GM12878 (cell line): ENCODE measurements at regions not wholly inside any gene's neighbourhood (a gene's known extent, or its start where the extent isn't known, plus 50 kb on each side); places are given as distances from the start of the nearest gene placed in this dataset.

ENCODE experiments used
- ATAC-seq: fragments of 200-7000 bp; cut with Tn5 transposase; 3 replicates; pipeline ENCODE4 v1.9.1; 2020; ENCODE audit warnings: mild to moderate bottlenecking, moderate library complexity
- BruUV-seq: library from RNA; stranded (reverse); fragments of 400-500 nt; replicated peaks from 2 replicates; lab custom pipeline; 2021; lab: Mats Ljungman, UMichigan
- CTCF ChIA-PET: fragments of 300-600 bp; sonication (Branson Sonifier 250); formaldehyde crosslinking; extraction: SDS; loops from one replicate; lab custom pipeline; 2021; ENCODE audit warnings: inconsistent platforms; lab: Yijun Ruan, JAX
- POLR2A ChIA-PET: fragments of 350-600 bp; formaldehyde crosslinking; extraction: SDS; loops from one replicate; lab custom pipeline; 2021; ENCODE audit warnings: inconsistent platforms; lab: Charles Lee
- RAD21 ChIA-PET: fragments of 300-600 bp; sonication (Branson Sonifier 250); formaldehyde crosslinking; loops from one replicate; lab custom pipeline; 2023; ENCODE audit warnings: antibody characterized with exemption; ENCODE audit not compliant: unreplicated experiment; lab: Charles Lee
- SMC1A ChIA-PET: fragments of 300-600 bp; sonication (Branson Sonifier 250); formaldehyde crosslinking; loops from one replicate; lab custom pipeline; 2023; ENCODE audit not compliant: unreplicated experiment, uncharacterized antibody; lab: Charles Lee
- DNase-seq: peaks from one replicate; pipeline ENCODE4 v3.0.0-alpha.2; 2011; ENCODE audit warnings: low read depth, low spot score
- FAIRE-seq: peaks from 3 replicates; lab custom pipeline; 2011; peaks lifted over from hg19 to GRCh38; lab: Jason Lieb, UNC
- H2AFZ ChIP-seq: 2 replicates; pipeline ENCODE4 v1.6.0; 2011; ENCODE audit warnings: low read depth, low read length, control low read depth; ENCODE audit not compliant: control insufficient read depth
- H3K27ac ChIP-seq: 2 replicates; pipeline ENCODE4 v1.5.1; 2011; ENCODE audit warnings: control low read depth; ENCODE audit not compliant: control insufficient read depth, insufficient read depth
- H3K27me3 ChIP-seq, 2 experiments: replicated peaks in 1 of 2; 2 replicates each; pipeline versions ENCODE4 v1.6.0 to v1.6.1; 2011; ENCODE audit warnings: low read length in 1 of 2; ENCODE audit not compliant: control insufficient read depth in 2 of 2, insufficient read depth in 2 of 2
- H3K36me3 ChIP-seq, 2 experiments: 2 replicates each; pipeline ENCODE4 v1.5.1; 2011; ENCODE audit warnings: low read length in 1 of 2; ENCODE audit not compliant: control insufficient read depth in 2 of 2, insufficient read depth in 2 of 2
- H3K4me1 ChIP-seq: 2 replicates; pipeline ENCODE4 v1.6.1; 2011; ENCODE audit warnings: mild to moderate bottlenecking, low read length, moderate library complexity, mixed read lengths; ENCODE audit not compliant: control insufficient read depth, insufficient read depth
- H3K4me2 ChIP-seq: 2 replicates; pipeline ENCODE4 v1.6.0; 2011; ENCODE audit warnings: control low read depth; ENCODE audit not compliant: control insufficient read depth, insufficient read depth
- H3K4me3 ChIP-seq: fragments of 200-600 bp; sonication (generic); 2 replicates; pipeline ENCODE4 v1.5.1; 2016
- H3K79me2 ChIP-seq: 2 replicates; pipeline ENCODE4 v1.6.0; 2011; ENCODE audit warnings: low read length; ENCODE audit not compliant: control insufficient read depth, insufficient read depth
- H3K9ac ChIP-seq: 2 replicates; pipeline ENCODE4 v1.8.0; 2011; ENCODE audit warnings: low read length, control low read depth, mixed read lengths; ENCODE audit not compliant: control insufficient read depth, insufficient read depth
- H3K9me3 ChIP-seq: replicated peaks from 3 replicates; pipeline ENCODE4 v1.5.1; 2011; ENCODE audit warnings: mild to moderate bottlenecking, low read length; ENCODE audit not compliant: control insufficient read depth, insufficient read depth
- H4K20me1 ChIP-seq: 2 replicates; pipeline ENCODE4 v1.6.0; 2011; ENCODE audit not compliant: control insufficient read depth, insufficient read depth
- BMI1 ChIP-seq: fragments of 450-650 bp; IDR thresholded peaks from 2 replicates; pipeline ENCODE4 v1.6.1; 2016; ENCODE audit warnings: mild to moderate bottlenecking, moderate library complexity, borderline replicate concordance
- CBX3 ChIP-seq: fragments of 200-600 bp; sonication (generic); IDR thresholded peaks from 2 replicates; pipeline ENCODE4 v1.6.1; 2016; ENCODE audit warnings: low read depth, borderline replicate concordance
- EED ChIP-seq: sonication (generic); IDR thresholded peaks from 2 replicates; pipeline ENCODE4 v1.6.1; 2016; ENCODE audit warnings: antibody characterized with exemption, low read depth
- IKZF1 ChIP-seq: fragments of 450-650 bp; conservative IDR thresholded peaks from 2 replicates; pipeline ENCODE4 v1.6.1; 2017; ENCODE audit warnings: antibody characterized with exemption, mild to moderate bottlenecking
- IKZF2 ChIP-seq, 2 experiments: fragments of 450-650 bp; IDR thresholded peaks; 2 replicates each; pipeline ENCODE4 v1.6.1; 2017; ENCODE audit warnings: mild to moderate bottlenecking in 2 of 2, moderate library complexity in 2 of 2
- MEF2A ChIP-seq: IDR thresholded peaks from 2 replicates; pipeline ENCODE4 v1.6.1; 2011; ENCODE audit warnings: low read depth, mild to moderate bottlenecking, low read length, moderate library complexity; ENCODE audit not compliant: insufficient read depth
- MTA2 ChIP-seq: fragments of 450-650 bp; IDR thresholded peaks from 2 replicates; pipeline ENCODE4 v1.6.1; 2016; ENCODE audit warnings: low read depth, mild to moderate bottlenecking, moderate library complexity
- NFXL1 ChIP-seq: fragments of 450-650 bp; IDR thresholded peaks from 2 replicates; pipeline ENCODE4 v1.6.1; 2017; ENCODE audit warnings: antibody characterized with exemption, mild to moderate bottlenecking, borderline replicate concordance
- PAX8 ChIP-seq: fragments of 450-650 bp; IDR thresholded peaks from 2 replicates; pipeline ENCODE4 v1.6.1; 2017; ENCODE audit warnings: mild to moderate bottlenecking, moderate library complexity
- RELA ChIP-seq: fragments of 450-650 bp; IDR thresholded peaks from 2 replicates; pipeline ENCODE4 v1.8.0; 2014; ENCODE audit warnings: borderline replicate concordance; ENCODE audit not compliant: partially characterized antibody
- STAT3 ChIP-seq: IDR thresholded peaks from 2 replicates; pipeline ENCODE4 v1.6.1; 2011; ENCODE audit warnings: low read depth, low read length, improper control_type of control experiment
- WRNIP1 ChIP-seq: IDR thresholded peaks from 2 replicates; pipeline ENCODE4 v1.6.1; 2011; ENCODE audit warnings: low read depth, low read length, improper control_type of control experiment, borderline replicate concordance
- WGBS: methylation state at CpG from one replicate; pipeline ENCODE4 v1.1.6; 2016; ENCODE audit warnings: low lambda C conversion rate; ENCODE audit not compliant: insufficient replicate concordance, insufficient coverage; ENCODE audit errors: missing lambda C conversion rate; 5-methylcytosine and 5-hydroxymethylcytosine counted together
- in situ Hi-C: fragments of 300-500 bp; cut with MboI; formaldehyde crosslinking; loops from 9 replicates; pipeline ENCODE4 v1.14.3; 2018; ENCODE audit warnings: mixed read lengths
- intact Hi-C: fragments of 100-400 bp; cut with micrococcal nuclease; formaldehyde crosslinking; loops from one replicate; pipeline ENCODE4 v1.14.2; 2022; ENCODE audit not compliant: unreplicated experiment
- TF ChIP-seq, protein P1 (sequence below): fragments of 450-650 bp; IDR thresholded peaks from 2 replicates; pipeline ENCODE4 v1.6.1; 2017; ENCODE audit warnings: low read depth, mild to moderate bottlenecking, moderate library complexity

DNA sequence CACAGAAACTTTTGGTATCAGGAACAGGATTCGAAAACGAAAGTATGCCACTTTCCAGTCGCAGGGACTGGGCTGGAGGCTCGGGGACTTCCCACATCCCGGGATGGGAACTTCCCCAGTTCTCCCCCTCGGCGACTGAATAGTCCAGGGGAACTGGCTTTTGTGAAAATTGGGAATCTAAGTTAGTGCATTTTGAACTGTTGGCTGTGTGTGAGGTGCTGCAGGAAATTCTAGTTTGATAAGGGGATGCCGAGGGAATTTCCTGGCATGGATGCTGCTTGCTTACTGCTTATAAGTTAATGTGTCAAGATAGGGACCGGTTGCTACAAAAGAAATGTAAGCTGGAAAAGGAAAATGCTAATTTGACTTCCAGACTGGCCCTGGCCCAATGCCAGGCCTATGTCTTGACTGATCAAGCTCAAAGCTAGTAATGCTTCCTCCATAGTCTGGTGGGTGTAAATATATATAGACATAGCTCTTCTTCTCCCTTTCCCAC is 73.4 kb upstream of the EIF5 start (continued):
- TF ChIP-seq, protein P1, sequence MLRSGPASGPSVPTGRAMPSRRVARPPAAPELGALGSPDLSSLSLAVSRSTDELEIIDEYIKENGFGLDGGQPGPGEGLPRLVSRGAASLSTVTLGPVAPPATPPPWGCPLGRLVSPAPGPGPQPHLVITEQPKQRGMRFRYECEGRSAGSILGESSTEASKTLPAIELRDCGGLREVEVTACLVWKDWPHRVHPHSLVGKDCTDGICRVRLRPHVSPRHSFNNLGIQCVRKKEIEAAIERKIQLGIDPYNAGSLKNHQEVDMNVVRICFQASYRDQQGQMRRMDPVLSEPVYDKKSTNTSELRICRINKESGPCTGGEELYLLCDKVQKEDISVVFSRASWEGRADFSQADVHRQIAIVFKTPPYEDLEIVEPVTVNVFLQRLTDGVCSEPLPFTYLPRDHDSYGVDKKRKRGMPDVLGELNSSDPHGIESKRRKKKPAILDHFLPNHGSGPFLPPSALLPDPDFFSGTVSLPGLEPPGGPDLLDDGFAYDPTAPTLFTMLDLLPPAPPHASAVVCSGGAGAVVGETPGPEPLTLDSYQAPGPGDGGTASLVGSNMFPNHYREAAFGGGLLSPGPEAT = peak; percentile 44; the same call in 1 of the 2 replicates
- no peak for TF ChIP-seq PAX8
- peak; percentile 75 for TF ChIP-seq IKZF1
- peak; percentile 57 to 71 for TF ChIP-seq IKZF2 (IDR thresholded peaks at IDR 0.05)
- no peak for TF ChIP-seq WRNIP1
- no peak for TF ChIP-seq CBX3
- TF ChIP-seq RELA = peak; percentile 79
- TF ChIP-seq BMI1 = no peak
- TF ChIP-seq EED = peak; percentile 83
- TF ChIP-seq STAT3 = no peak
- TF ChIP-seq, all 136 proteins: peak for 5

DNA sequence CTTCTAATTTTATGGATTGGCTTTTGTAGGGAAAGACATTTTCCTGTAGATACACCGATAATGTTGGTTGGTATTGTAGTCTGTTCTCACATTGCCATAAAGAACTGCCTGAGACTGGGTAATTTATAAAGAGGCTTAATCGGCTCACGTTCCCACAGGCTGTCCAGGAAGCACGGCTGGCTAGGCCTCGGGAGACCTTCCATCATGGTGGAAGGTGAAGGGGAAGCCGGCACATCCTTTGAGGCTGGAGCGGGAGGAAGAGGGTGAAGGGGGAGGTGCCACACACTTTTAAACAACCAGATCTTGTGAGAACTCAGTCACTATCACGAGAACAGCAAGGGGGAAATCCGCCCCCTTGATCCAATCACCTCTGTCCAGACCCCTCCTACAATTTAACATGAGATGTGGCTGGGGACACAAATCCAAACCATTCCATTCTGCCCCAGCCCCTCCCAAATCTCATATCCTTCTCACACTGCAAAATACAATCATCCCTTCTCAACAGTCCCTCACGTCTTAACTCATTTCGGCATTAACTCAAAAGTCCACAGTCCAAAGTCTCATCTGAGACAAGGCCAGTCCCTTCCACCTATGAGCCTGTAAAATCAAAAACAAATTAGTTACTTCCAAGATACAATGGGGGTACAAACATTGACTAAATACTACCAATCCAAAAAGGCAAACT is 66.7 kb upstream of the EIF5 start:
- Histone ChIP-seq H3K4me3 (no peak overlapping the region), H3K4me2 (no peak overlapping the region), H3K79me2 (no peaks in the 10 kb centered on the region), H2AFZ (no peak overlapping the region), H3K9ac (no peak overlapping the region), H3K27ac (no peak overlapping the region), H3K36me3 (no peaks in the 10 kb centered on the region), H3K9me3 (no peaks in the 10 kb centered on the region; the same call in 1 of the 3 replicates), H4K20me1 (no peaks in the 10 kb centered on the region), H3K27me3 (no peaks in the 10 kb centered on the region), H3K4me1 (no peaks in the 10 kb centered on the region)
- ChIA-PET RAD21 (no interaction called here), SMC1A (no interaction called here), POLR2A (no interaction called here), CTCF (no interaction called here)
- no TSS peak for BruUV-seq
- no peak for DNase-seq
- intact Hi-C loops (no loop called here), in situ Hi-C loops (no loop called here)
- WGBS = 62% methylated on average over 11 of the region's 11 CpGs
- no peak for ATAC-seq
- TF ChIP-seq MEF2A (no peak), MTA2 (no peak), NFXL1 (no peak)
- no peak for FAIRE-seq
